ENCODE measurements at regions not wholly inside any gene's neighbourhood (a gene's known extent, or its start where the extent isn't known, plus 50 kb on each side); places are given as distances from the start of the nearest gene placed in this dataset.

- TF ChIP-seq CTCF (IDR thresholded peaks at IDR 0.05; ENCODE audit: low read depth, low read length), result no peak
- TF ChIP-seq EZH2phosphoT487 (IDR thresholded peaks at IDR 0.05; ENCODE audit: low read depth), result no peak
Measured at GRCh38 chr9:2311920-2312319, 296.8 kb downstream of the SMARCA2 start.

All from OCI-LY3 (cell line).